ENCODE measurements at regions not wholly inside any gene's neighbourhood (a gene's known extent, or its start where the extent isn't known, plus 50 kb on each side); places are given as distances from the start of the nearest gene placed in this dataset.
"Not testable (repeated sequence)": the region's sequence is repeated elsewhere in the genome, so short reads cannot be mapped to it uniquely, and the experiment has no call there.

GRCh38 chr1:234773936-234774677, 164.1 kb upstream of the IRF2BP2 start:
- DNase-seq (ENCODE audit: low read depth) = no peak

GRCh38 chr1:234772345-234773147, 162.6 kb upstream of the IRF2BP2 start:
- peak; percentile 90 for DNase-seq (ENCODE audit: low read depth)

- DNase-seq (ENCODE audit: low read depth) = no peak
Observed at GRCh38 chr1:234771642-234772344, 161.8 kb upstream of the IRF2BP2 start.

GRCh38 chr1:234770924-234771540, 161.1 kb upstream of the IRF2BP2 start:
- no peak for DNase-seq (ENCODE audit: low read depth)

GRCh38 chr1:234769986-234770795, 160.2 kb upstream of the IRF2BP2 start:
- no peak for DNase-seq (ENCODE audit: low read depth)

- no peak for DNase-seq (ENCODE audit: low read depth)
Observed at GRCh38 chr1:234769284-234769985, 159.5 kb upstream of the IRF2BP2 start.

- DNase-seq (ENCODE audit: low read depth) = no peak
Observed at GRCh38 chr1:234768569-234769283, 158.7 kb upstream of the IRF2BP2 start.

- DNase-seq (ENCODE audit: low read depth) = no peak
Observed at GRCh38 chr1:234768171-234768568, 158.2 kb upstream of the IRF2BP2 start.

GRCh38 chr1:234765672-234766071, 155.7 kb upstream of the IRF2BP2 start:
- no peak for DNase-seq (ENCODE audit: low read depth)

- DNase-seq (ENCODE audit: low read depth) = no peak
Observed at GRCh38 chr1:234765181-234765580, 155.2 kb upstream of the IRF2BP2 start.

GRCh38 chr1:234763910-234764309, 153.9 kb upstream of the IRF2BP2 start:
- DNase-seq (ENCODE audit: low read depth) = no peak

- no peak for DNase-seq (ENCODE audit: low read depth)
Observed at GRCh38 chr1:234763367-234763766, 153.4 kb upstream of the IRF2BP2 start.

- not testable (repeated sequence) for DNase-seq (ENCODE audit: low read depth)
Observed at GRCh38 chr1:234762127-234762526, 152.1 kb upstream of the IRF2BP2 start.

- no peak for DNase-seq (ENCODE audit: low read depth)
Observed at GRCh38 chr1:234760303-234760723, 150.3 kb upstream of the IRF2BP2 start.

- no peak for DNase-seq (ENCODE audit: low read depth)
Observed at GRCh38 chr1:234759888-234760287, 149.9 kb upstream of the IRF2BP2 start.

- DNase-seq (ENCODE audit: low read depth) = no peak
Observed at GRCh38 chr1:234758851-234759250, 148.9 kb upstream of the IRF2BP2 start.

GRCh38 chr1:234756857-234757256, 146.9 kb upstream of the IRF2BP2 start:
- no peak for DNase-seq (ENCODE audit: low read depth)

GRCh38 chr1:234756066-234756774, 146.2 kb upstream of the IRF2BP2 start:
- DNase-seq (ENCODE audit: low read depth) = no peak

GRCh38 chr1:234755449-234755863, 145.5 kb upstream of the IRF2BP2 start:
- DNase-seq (ENCODE audit: low read depth) = peak; percentile 57

Data from fibroblast of the conjunctiva (primary cell).